Natural killer cell (primary cell): ENCODE measurements at regions not wholly inside any gene's neighbourhood (a gene's known extent, or its start where the extent isn't known, plus 50 kb on each side); places are given as distances from the start of the nearest gene placed in this dataset.

Experiments
- ATAC-seq, 3 donors: fragments of 150-1000 bp in 2 of 3; fragments of 200-7000 bp in 1 of 3; cut with Tn5 transposase; 1 replicate in 1 of 3; 2 replicates in 2 of 3; pipeline ENCODE4 v1.10.0; 2021; ENCODE audit warnings: mild to moderate bottlenecking in 2 of 3, moderate library complexity in 2 of 3
- DNase-seq, 2 donors: peaks; one replicate each; pipeline versions ENCODE4 v3.0.0 to v3.0.0-alpha.2; 2013 to 2021; ENCODE audit warnings: mixed read lengths in 1 of 2
- H3K27ac ChIP-seq: one replicate; pipeline ENCODE4 v1.5.1; 2013; ENCODE audit warnings: mild to moderate bottlenecking, low read length
- H3K27me3 ChIP-seq: one replicate; pipeline ENCODE4 v1.6.1; 2013; ENCODE audit warnings: low read length; ENCODE audit not compliant: control insufficient read depth, insufficient read depth
- H3K36me3 ChIP-seq: one replicate; pipeline ENCODE4 v1.6.1; 2013; ENCODE audit warnings: low read length; ENCODE audit not compliant: control insufficient read depth, insufficient read depth
- H3K4me1 ChIP-seq: one replicate; pipeline ENCODE4 v1.6.1; 2013; ENCODE audit warnings: low read length; ENCODE audit not compliant: control insufficient read depth, insufficient read depth
- H3K4me3 ChIP-seq: one replicate; pipeline ENCODE4 v1.5.1; 2013; ENCODE audit warnings: low read length
- H3K9me3 ChIP-seq: one replicate; pipeline ENCODE4 v1.6.1; 2013; ENCODE audit warnings: low read length; ENCODE audit not compliant: control insufficient read depth, insufficient read depth
- H3K27ac Mint-ChIP-seq, 2 donors: one replicate each; pipeline ENCODE4 v1.8.0; 2022; ENCODE audit warnings: mild to moderate bottlenecking in 2 of 2, mixed read lengths in 2 of 2, moderate library complexity in 1 of 2
- H3K27me3 Mint-ChIP-seq, 2 donors: one replicate each; pipeline ENCODE4 v1.8.0; 2022; ENCODE audit warnings: low read depth in 2 of 2, mixed read lengths in 2 of 2
- H3K36me3 Mint-ChIP-seq: one replicate; pipeline ENCODE4 v1.8.0; 2022; ENCODE audit warnings: mixed read lengths
- H3K4me1 Mint-ChIP-seq, 2 donors: one replicate each; pipeline ENCODE4 v1.8.0; 2022; ENCODE audit warnings: mixed read lengths in 2 of 2
- H3K4me3 Mint-ChIP-seq: one replicate; pipeline ENCODE4 v1.8.0; 2022; ENCODE audit warnings: mild to moderate bottlenecking, moderate library complexity, mixed read lengths
- H3K9me3 Mint-ChIP-seq, 2 donors: one replicate each; pipeline ENCODE4 v1.8.0; 2022; ENCODE audit warnings: mixed read lengths in 2 of 2
- CTCF ChIP-seq: fragments of 200-600 bp; IDR thresholded peaks from one replicate; pipeline ENCODE4 v1.8.0; 2022; ENCODE audit warnings: antibody characterized with exemption
- WGBS: methylation state at CpG from one replicate; pipeline ENCODE4 v1.1.7; 2013; ENCODE audit warnings: missing lambda C conversion rate; ENCODE audit not compliant: insufficient coverage; 5-methylcytosine and 5-hydroxymethylcytosine counted together
- intact Hi-C: fragments of 100-400 bp; cut with micrococcal nuclease; formaldehyde crosslinking; loops from one replicate; pipeline ENCODE4 v1.14.2; 2022

GRCh38 chr11:86861810-86862209 lies 61.5 kb downstream of the PRSS23 start:
- peaks cover 7 to 11% of the 10 kb centered on the region in 2 donors for H3K27me3 Mint-ChIP-seq
- ATAC-seq (no peak), DNase-seq (no peak)
- H3K9me3 ChIP-seq, result no peaks in the 10 kb centered on the region
- WGBS, result 86% methylated on average over 5 of the region's 6 CpGs
- no peaks in the 10 kb centered on the region for H3K4me1 Mint-ChIP-seq
- H3K36me3 ChIP-seq, result no peaks in the 10 kb centered on the region
- no peaks in the 10 kb centered on the region for H3K9me3 Mint-ChIP-seq
- H3K27ac Mint-ChIP-seq, result no peak overlapping the region
- H3K4me3 ChIP-seq, result no peak overlapping the region
- H3K4me1 ChIP-seq, result no peaks in the 10 kb centered on the region
- no peak overlapping the region for H3K27ac ChIP-seq
- H3K27me3 ChIP-seq, result no peaks in the 10 kb centered on the region
- H3K4me3 Mint-ChIP-seq, result no peak overlapping the region
- intact Hi-C loops, result no loop called here
- no peak for TF ChIP-seq CTCF
- no peaks in the 10 kb centered on the region for H3K36me3 Mint-ChIP-seq

- H3K4me1 ChIP-seq, result no peaks in the 10 kb centered on the region
- 100% methylated on average over 1 of the region's 2 CpGs for WGBS
- H3K27ac ChIP-seq, result no peak overlapping the region
- intact Hi-C loops, result no loop called here
- H3K36me3 ChIP-seq, result no peaks in the 10 kb centered on the region
- H3K27me3 ChIP-seq, result no peaks in the 10 kb centered on the region
- no peak overlapping the region for H3K4me3 ChIP-seq
- H3K27me3 Mint-ChIP-seq, result peaks cover 7 to 11% of the 10 kb centered on the region in 2 donors
- ATAC-seq (no peak), DNase-seq (no peak)
- no peak overlapping the region for H3K4me3 Mint-ChIP-seq
- no peaks in the 10 kb centered on the region for H3K4me1 Mint-ChIP-seq
- H3K9me3 Mint-ChIP-seq, result no peaks in the 10 kb centered on the region
- H3K9me3 ChIP-seq, result no peaks in the 10 kb centered on the region
- H3K27ac Mint-ChIP-seq, result no peak overlapping the region
- H3K36me3 Mint-ChIP-seq, result no peaks in the 10 kb centered on the region
- no peak for TF ChIP-seq CTCF
Observed at GRCh38 chr11:86863476-86863875, 63.1 kb downstream of the PRSS23 start.

- TF ChIP-seq CTCF, result no peak
- Mint-ChIP-seq H3K27me3 (no peaks in the 10 kb centered on the region), H3K36me3 (no peaks in the 10 kb centered on the region), H3K27ac (no peak overlapping the region), H3K9me3 (no peaks in the 10 kb centered on the region), H3K4me3 (no peak overlapping the region), H3K4me1 (no peaks in the 10 kb centered on the region)
- Histone ChIP-seq H3K4me3 (no peak overlapping the region), H3K4me1 (no peaks in the 10 kb centered on the region), H3K27ac (no peak overlapping the region), H3K9me3 (no peaks in the 10 kb centered on the region), H3K36me3 (no peaks in the 10 kb centered on the region), H3K27me3 (no peaks in the 10 kb centered on the region)
- intact Hi-C loops, result no loop called here
- WGBS, result 76% methylated on average over 1 of the region's 1 CpG
- no peak for ATAC-seq
- no peak for DNase-seq
Observed at GRCh38 chr11:86865436-86865835, 65.1 kb downstream of the PRSS23 start.

DNA sequence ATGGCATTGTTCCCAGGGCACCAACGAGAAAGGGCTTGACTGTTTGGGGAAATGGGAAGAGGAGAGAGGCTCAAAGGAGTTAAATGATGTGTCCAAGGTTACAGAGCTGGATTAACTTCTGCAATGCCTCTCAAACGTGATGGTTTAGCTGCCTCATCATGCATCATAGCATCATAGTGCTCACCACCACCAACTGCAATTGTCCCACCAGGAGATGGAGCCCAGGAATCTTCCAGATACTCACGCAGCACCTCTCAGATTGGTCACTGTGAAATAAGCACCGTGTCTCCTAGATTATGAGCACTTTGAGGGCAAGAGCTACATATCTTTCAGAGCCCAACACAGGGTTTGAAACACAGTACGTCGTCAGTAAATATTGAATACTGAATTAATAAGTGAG lies 69.2 kb downstream of the PRSS23 start:
- Mint-ChIP-seq H3K4me1 (no peaks in the 10 kb centered on the region), H3K27me3 (no peaks in the 10 kb centered on the region), H3K36me3 (no peaks in the 10 kb centered on the region), H3K27ac (no peak overlapping the region), H3K9me3 (no peaks in the 10 kb centered on the region), H3K4me3 (no peak overlapping the region)
- Histone ChIP-seq H3K36me3 (no peaks in the 10 kb centered on the region), H3K9me3 (no peaks in the 10 kb centered on the region), H3K4me3 (no peak overlapping the region), H3K4me1 (no peaks in the 10 kb centered on the region), H3K27ac (no peak overlapping the region), H3K27me3 (no peaks in the 10 kb centered on the region)
- ATAC-seq (no peak), DNase-seq (no peak)
- no peak for TF ChIP-seq CTCF
- WGBS, result 67% methylated on average over 6 of the region's 6 CpGs
- intact Hi-C loops, result no loop called here
